ENCODE measurements at regions not wholly inside any gene's neighbourhood (a gene's known extent, or its start where the extent isn't known, plus 50 kb on each side); places are given as distances from the start of the nearest gene placed in this dataset.
"Not testable (repeated sequence)": the region's sequence is repeated elsewhere in the genome, so short reads cannot be mapped to it uniquely, and the experiment has no call there.

DNA sequence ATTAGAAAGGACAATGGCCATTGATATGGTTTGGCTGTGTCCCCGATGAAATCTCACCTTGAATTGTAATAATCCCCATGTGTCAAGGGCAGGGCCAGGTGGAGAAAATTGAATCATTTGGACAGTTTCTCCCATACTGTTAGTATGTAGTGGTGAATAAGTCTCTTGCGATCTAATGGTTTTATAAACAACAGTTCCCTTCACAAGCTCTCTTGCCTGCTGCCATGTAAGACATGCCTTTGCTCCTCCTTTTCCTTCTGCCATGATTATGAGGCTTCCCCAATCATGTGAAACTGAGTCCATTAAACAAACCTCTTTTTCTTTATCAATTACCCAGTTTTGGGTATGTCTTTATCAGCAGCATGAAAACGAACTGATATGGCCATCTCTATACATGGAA is 302.7 kb downstream of the SFMBT2 start:
- no peak for DNase-seq

DNA sequence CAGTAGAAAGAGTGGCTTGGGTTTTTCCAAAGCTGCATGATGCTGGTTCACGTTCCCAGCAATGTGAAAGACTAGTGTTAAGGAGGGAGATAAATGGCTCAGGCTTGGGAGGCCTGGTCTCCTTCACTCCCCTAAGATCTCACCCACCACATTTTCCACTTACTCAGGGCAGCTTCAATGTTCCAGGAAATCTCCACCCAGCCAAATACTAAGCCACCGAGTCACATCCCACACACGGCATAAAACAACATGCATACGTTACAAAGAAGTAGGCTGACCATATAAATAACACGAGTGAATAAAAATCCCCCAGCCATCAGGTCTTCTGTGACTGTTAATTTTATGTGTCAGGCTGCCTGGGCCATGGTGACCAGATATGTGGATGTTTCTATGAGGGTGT is 303.5 kb downstream of the SFMBT2 start:
- DNase-seq, result no peak

DNA sequence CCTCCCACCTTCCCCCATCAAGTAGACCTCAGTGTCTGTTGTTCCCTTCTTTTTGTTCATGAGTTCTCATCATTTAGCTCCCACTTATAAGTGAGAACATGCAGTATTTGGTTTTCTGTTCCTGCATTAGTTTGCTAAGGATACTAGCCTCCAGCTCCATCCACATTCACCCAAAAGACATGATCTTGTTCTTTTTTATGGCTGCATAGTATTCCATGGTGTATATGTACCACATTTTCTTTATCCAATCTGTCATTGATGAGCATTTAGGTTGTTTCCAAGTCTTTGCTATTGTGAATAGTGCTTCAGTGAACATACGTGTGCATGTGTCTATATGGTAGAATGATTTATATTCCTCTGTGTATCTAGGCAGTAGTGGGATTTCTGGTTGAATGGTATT is 306.5 kb downstream of the SFMBT2 start:
- DNase-seq, result not testable (repeated sequence)

DNA sequence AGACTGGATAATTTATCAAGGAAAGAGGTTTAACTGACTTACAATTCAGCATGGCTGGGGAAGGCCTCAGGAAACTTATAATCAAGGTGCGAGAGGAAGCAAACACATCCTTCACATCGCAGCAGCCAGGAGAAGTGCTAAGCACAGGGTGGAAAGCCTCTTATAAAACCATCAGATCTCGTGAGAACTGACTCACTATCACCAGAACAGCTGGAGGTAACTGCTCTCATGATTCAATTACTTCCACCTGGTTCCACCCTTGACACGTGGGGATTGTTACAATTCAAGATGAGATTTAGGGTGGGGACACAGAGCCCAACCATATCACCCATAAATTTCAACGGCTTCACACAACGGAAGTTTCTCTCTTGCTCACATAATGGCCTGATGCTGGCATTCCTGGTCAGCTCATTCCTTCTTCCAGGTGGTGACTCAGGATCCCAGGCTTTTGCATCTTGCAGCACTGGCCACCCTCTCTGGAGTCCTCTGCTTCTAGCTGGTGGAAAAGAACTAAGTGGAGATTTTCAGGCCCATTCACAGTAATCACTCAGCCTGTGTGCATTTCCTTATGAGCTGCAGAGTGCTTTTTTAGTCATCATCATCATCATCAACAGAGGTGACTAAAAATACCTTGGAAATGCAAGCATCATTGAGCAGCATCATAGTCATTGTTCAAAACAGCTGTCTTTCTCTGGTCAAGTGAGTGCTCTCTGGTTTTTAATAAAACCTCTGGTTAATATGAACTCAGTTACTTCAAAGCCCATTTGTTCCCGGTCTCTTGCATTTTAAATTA is 308.1 kb downstream of the SFMBT2 start:
- DNase-seq, result peak; percentile 9

DNA sequence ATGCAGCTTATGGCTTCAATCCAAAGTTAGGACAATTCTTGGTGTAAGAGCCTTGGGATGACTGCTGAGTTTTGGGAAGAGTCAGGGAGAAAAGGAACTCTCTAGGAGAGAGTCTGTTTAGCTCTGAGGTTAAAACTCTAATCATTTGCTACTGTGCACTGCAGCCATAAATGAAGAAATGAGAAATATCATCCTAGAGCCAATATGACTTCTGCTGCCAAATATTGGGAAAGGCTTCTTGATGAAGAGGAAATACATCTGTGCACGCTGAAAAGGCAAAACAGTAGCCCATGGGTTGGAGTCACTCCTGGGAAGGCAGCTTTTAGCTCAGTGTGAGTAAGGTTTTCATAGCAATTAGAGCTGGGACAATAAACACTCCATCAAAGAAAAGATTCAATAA is 308.8 kb downstream of the SFMBT2 start:
- no peak for DNase-seq

DNA sequence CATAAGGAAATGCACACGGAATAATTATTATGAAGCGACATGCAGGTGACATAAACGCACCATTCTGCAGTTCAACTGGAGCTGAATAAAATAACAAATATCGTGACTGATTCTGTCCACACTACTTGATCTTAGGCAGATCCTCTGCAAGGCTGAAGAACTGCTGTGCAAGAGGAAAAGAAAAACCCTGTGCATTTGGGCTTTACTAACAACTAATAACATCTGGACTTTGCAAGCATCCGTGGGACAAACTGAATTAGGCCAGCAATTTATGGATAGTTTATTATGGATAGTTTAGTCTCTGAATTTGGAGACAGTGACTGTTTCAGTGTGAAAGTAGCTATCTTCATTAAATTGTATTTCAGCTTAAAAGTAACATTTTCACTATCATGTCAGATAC is 309.4 kb downstream of the SFMBT2 start:
- no peak for DNase-seq

DNA sequence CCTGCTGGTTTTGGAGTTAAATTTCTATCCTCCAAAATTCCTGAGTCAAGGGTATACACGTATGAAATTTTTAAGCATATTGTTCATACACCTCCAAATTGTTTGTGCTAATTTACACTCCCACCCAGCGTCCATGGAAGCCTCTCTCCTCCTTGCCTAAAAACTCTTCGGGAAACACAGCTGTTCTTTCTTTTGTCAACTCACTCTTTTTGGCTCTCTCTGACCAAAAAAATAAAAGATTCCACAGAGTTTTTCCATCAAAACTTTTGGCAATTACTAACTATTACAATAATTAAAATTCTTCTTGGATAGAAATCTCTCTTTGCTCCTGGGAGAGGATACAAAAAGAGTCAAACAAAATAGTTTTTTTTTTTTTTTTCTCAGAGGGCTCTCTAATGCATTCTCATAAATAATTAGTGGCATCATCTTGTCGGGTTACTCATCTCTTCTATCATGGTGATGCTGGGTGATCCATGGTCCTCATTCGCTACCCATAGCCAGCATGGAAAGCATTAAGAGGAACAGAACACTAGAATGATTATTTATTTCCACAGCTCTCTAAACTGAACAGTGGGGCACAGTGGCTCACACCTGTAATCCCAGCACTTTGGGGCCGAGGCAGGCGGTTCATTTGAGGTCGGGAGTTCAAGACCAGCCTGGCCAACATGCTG is 310.7 kb downstream of the SFMBT2 start:
- no peak for DNase-seq

DNA sequence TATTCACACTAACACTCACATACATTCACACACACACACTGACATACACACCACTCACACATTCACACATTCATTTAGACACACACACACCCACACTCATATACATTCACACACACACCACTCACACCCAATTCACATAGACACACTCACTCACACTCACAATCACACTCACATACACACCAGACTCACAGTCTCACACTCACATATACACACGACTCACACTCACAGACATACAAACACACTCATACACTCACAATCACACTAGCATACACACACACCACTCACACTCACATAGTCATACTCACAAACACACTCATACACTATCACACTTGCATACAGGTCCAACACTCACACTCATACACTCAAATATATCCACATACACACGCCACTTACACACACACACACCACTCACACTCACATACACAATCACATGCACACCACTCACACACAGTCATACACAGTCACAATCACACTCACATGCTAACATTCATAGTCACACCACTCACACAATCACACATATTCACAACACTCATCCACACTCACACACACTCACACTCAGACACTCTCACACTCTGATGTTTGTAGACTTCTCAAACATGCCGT is 312.6 kb downstream of the SFMBT2 start:
- DNase-seq, result no peak

DNA sequence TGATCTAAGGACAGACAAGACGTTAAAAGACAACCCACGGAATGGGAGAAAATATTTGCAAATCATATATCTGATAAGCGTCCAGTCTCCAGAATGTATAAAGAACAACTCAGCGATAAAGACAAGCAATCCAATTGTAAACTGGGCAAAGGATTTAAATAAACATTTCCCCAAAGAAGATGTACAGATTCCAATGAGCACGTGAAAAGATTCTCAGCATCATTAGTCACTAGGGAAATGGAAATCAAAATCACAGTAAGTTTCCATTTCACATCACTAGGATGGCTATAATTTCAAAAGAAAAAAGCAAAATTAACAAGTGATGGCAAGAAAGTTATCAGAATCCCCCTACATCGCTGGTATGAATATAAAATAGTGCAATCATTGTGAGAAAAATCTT is 316.1 kb downstream of the SFMBT2 start:
- no peak for DNase-seq

DNA sequence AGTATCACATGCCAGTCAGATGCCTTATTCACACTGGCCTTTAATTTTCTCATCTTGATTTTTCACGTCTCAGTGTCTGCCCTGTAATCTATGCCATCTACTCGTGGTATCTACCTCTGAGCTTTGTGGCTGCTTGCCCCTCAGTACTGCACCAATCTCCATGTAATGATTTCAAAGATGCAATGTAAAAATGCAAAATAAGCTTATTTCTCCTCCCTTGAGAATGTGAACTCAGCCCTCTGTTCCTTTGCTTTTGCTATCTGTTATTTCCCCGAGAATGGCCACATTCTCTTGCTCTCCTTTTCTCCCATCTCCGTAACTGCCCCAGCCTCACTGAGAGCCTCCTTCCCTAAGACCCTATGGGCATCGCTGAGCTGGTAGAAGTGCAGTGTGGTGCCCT is 317.5 kb downstream of the SFMBT2 start:
- no peak for DNase-seq

DNA sequence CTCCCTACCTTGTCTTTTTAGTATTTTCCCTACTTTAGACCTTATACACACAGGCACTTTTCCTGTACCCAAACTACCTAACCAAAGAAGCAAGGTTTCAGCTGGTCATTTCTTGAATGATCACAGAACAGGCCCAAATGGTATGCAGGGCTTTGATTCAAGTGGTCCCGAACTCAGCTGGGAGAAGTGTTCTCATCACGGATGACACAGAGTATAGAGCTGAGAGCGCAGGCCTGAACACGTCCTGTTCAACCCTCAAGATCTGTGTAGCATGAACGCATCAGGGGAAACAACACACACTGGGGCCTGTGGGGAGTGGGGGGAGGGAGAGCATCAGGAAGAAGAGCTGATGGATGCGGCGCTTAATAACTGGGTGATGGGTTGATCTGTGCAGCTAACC is 318.2 kb downstream of the SFMBT2 start:
- no peak for DNase-seq

DNA sequence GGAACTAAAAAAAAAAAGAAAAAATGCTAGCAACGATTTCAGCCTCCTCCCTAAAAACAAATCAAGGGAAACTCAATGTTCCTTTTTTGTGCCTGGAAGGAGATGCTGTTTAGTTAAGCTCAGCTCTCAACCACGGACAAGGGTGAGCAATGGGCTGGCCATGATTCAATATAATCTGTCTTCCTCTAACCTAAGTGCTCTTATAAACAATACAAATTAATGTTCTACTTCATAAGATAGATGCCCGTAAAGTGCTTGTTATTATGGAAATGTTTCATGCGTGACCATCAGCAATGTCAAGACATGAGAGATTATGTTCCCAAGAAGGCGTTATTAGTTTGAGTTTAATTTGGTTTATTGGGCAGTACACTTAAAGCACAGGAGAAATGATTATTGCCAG is 320.3 kb downstream of the SFMBT2 start:
- DNase-seq, result no peak

DNA sequence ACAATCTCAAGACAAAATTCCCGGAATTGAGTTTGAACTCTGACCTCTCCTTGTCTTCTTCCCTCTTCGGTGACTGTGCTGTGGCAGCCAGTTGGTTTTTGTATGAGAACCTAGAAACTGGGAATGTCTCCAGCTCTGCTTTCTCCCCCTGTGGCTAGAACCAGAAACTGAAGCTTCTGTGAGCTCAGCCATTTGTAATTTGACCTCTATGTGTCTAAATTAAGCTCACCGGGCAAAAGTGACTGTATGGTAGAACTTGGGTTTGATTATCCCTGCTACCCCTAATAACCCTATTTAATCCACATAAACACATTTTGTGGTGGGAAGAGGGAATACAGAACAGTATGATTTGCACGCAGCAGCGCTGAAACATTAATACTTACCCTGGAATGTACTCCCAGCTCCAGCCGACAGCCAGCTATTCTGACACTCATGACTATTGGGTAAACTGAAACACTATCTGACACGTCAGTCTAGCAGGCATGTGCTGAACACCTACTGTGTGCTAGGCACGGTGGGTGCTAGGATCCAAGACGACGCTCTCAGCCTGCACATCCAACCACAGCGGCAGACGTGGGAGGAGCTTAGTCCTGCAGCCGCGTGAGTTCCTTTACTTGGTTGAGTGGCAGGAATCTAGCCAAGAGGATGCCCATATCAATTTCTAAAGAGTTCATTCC is 324.8 kb downstream of the SFMBT2 start:
- DNase-seq, result no peak

DNA sequence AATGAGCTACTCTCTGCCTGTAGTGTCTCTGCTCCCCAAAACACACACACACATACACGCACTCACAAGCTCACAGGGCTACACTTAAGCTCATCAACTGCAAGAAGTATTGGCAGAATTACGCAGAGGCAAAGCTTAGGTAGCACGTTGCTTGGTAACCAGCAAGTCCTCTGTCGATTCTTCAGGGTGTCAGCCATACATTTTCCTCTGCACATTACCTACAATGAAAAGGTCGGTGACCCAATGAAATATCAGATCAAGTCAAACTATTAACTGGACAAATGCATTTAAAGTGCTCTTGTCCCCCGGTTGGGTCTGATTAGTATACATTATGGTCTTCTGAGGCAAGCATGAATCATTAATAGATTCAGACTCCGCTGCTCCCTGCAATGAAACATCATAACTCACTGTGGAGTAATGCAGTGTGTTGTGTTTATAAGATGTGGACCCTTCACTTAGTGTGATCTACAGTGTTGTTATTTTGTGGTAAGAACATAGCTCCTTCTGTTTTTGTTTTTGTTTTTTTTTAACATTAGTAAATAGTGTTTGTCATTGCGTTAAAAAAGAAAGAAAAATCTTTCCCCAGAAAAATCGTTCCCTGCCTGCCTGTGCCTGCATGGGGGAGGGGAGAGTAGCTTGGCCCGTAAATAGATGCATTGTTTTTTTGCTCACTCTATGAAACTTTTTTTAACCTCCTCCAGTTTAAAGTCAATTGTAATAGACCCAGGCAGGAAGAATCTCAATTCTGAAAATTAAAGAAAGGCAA is 325.5 kb downstream of the SFMBT2 start:
- no peak for DNase-seq

DNA sequence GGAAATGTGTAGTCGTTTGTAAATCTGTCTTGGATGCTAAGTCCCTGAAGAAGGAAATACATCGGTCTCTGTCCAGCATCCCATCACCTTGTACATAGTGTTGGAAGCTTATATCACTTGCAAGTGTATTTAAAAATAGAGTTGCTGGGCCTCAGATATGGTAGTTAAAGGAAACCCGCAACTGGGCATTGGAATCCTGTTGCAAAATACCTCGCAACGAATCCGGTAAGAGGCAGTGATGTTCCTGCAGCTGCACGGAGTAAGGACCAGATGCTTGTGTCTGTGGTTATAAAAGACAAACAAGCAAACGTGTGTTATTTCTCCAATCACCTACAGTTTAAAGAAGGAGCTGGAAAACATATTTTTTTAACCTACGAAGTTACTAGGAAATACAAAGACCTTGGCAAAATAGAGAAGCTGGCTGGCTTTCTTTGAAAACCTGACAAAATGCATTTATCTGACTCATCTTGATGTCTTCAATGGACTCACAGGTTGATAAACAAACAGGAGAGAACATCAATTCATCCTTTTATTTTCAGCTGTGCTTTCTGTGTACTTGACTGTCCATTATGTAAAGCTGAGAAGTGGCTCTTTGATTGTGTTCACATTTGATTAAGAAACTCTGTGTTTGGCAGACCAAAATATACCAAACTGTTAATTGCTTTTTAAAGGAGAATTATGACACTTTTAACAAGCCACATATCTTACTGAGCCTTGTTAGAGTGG is 326.4 kb downstream of the SFMBT2 start:
- DNase-seq, result no peak

DNA sequence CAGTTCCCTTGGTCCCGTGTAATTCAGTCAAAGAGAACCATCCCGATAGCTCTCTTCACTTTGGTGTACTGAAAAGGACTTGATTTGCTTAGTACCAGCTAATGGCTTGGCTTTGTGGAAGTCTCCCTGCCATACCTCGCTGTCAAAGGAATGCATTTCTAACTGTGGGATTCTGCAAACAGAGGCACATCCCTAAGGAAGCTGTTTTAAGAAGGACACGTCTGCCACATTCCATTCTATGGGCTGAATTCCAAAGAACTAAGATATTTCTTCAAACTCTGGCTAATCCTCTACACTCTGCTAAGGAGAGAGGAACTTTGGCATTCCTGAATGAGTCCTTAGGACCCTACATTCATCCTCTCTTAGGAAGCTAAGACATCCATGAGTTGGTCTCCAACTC is 327.9 kb downstream of the SFMBT2 start:
- DNase-seq, result no peak

DNA sequence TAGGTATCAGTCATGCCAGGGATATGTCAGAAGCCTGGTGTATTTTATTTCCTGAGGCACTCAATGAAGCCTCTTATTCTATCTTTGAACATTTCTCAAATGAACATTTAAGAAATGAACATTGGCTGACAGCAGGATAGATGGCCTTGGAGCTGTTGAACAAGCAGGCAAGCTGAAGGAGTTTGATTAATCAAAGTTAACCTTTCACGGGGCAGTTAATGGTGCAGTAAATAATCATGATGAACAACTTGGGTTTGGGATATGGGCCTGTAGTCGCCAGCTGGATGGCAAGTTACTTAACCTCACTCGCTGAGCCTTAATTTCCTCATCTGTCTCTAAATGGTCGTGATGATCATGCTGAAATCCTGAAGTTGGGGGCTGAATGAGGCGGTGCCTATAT is 333.0 kb downstream of the SFMBT2 start:
- DNase-seq, result no peak

DNA sequence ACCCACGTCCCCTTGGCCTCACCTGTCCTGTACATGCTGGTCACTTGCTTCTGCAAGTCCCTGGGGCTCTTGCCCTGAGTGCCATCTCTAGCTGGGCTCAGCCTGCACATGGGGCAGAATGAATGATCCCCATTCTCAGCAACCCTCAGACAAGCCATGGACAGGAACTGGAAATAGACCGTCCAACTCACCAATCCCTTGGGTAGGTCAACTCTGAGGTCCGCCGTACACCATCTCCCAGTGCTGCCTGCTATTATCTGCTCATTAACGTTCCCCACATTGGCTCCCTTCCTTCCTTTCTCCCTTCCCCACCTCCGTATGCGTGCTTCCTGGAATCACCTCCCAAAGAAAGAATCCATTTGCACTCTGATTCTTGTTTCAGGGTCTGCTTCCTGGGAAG is 335.0 kb downstream of the SFMBT2 start:
- no peak for DNase-seq

DNA sequence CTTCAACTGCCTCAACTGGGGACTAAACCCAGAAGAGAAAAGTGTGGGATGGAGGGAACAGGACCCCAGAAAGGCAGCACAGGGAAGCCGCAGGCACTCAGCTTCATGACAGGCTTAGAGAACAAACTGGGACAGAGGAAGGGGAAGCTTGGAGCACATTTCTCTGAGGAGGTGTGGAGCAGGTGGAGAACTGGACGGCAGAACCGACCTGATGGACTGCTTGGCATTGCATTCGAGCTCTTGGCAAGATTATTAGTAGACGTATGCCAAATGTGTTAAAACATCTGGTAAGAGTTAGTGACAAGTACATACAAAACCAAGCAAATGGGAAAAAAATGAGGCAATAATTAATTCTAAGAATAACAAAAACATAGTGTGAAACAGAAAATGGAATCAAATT is 335.7 kb downstream of the SFMBT2 start:
- DNase-seq, result no peak

DNA sequence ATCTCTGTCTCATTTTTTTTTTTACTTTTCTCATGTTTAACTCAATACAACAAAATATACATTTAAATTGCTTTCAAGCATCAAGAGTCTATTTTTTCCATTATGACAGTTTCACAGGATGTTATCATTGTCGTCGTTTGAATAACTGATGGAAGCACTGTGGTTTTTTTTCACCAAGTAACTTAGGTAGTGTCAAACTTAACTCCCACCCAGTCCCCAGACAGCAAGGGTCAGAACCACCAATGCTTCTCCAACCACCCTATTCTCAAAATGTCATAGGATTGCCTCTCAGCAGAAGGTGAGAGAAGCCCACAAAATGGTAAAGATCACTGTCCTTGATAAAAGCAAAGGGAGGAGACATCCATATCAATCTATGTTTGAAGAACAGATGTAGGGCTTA is 339.4 kb downstream of the SFMBT2 start:
- DNase-seq, result no peak

DNA sequence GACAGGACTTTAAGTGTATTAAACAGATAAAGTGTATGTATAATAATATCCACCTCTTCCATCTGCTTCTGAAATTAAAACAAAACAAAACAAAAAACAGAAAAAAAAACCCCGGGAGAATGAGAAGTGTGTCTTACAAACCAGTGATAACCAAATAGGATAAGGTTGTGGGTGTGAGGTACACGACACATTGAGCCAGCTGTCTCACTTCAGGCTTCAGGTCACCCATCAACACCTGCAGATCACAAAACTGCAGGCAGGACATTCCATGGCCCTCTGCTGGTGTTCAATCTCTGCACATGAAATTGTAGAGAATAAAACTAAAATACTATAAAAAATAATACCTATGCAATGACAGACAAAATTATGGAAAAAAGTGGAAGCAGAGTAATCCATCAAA is 339.9 kb downstream of the SFMBT2 start:
- no peak for DNase-seq

DNA sequence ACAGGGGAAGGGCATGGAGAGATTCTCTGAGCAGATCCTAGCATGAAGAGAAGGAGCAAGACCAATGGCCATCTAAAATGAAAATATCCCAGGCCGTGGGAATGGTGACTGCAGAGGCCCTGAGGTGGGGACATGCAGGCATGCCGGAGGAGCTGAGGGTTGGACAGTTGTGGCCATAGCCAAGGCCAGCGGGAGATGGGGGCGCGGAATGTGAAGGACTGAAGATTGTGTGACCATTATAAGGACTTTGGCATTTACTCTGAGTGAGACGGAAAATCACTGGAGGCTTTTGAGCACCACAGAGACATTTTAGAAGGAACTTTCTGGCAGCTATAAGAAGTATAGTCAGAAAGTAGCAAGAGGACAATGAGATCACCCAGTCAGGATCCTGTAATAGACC is 341.1 kb downstream of the SFMBT2 start:
- DNase-seq, result no peak

All from activated CD4-positive, alpha-beta T cell treated with anti-CD3 and anti-CD28 coated beads, Interleukin-2, Interleukin-6, amounts not matched to agents 100 ng/mL and 50 ng/mL, durations not matched to agents 16 hours and 8 hours (primary cell).